Smooth muscle cell (in vitro differentiated cells): ENCODE measurements at regions not wholly inside any gene's neighbourhood (a gene's known extent, or its start where the extent isn't known, plus 50 kb on each side); places are given as distances from the start of the nearest gene placed in this dataset.

Experiments
- DNase-seq: peaks from one replicate; lab custom pipeline; 2025; ENCODE audit not compliant: unreplicated experiment; lab: John Stamatoyannopoulos, UW
- H2AFZ ChIP-seq: fragments of 200-600 bp; sonication (generic); 2 replicates; pipeline ENCODE4 v1.6.0; 2016; ENCODE audit warnings: antibody characterized with exemption, low read depth, mild to moderate bottlenecking
- H3F3A ChIP-seq: fragments of 200-600 bp; sonication (generic); 2 replicates; pipeline ENCODE4 v1.6.0; 2017; ENCODE audit warnings: antibody characterized with exemption, low read depth
- H3K27ac ChIP-seq: fragments of 200-600 bp; sonication (generic); 2 replicates; pipeline ENCODE4 v1.5.1; 2016; ENCODE audit warnings: low read depth, mild to moderate bottlenecking
- H3K27me3 ChIP-seq: fragments of 200-600 bp; sonication (generic); 2 replicates; pipeline ENCODE4 v1.6.1; 2016; ENCODE audit warnings: low read depth, mild to moderate bottlenecking
- H3K36me3 ChIP-seq: fragments of 200-600 bp; sonication (generic); 2 replicates; pipeline ENCODE4 v1.5.1; 2016; ENCODE audit warnings: low read depth
- H3K4me1 ChIP-seq: fragments of 200-600 bp; sonication (generic); 2 replicates; pipeline ENCODE4 v1.5.1; 2016; ENCODE audit warnings: low read depth
- H3K4me2 ChIP-seq: fragments of 200-600 bp; sonication (generic); 2 replicates; pipeline ENCODE4 v1.6.0; 2016; ENCODE audit warnings: mild to moderate bottlenecking
- H3K4me3 ChIP-seq: fragments of 200-600 bp; sonication (generic); 2 replicates; pipeline ENCODE4 v1.5.1; 2016; ENCODE audit warnings: mild to moderate bottlenecking
- H3K79me2 ChIP-seq: fragments of 200-600 bp; sonication (generic); 2 replicates; pipeline ENCODE4 v1.6.0; 2016; ENCODE audit warnings: low read depth, mild to moderate bottlenecking
- H3K9ac ChIP-seq: fragments of 200-600 bp; sonication (generic); 2 replicates; pipeline ENCODE4 v1.6.0; 2016; ENCODE audit warnings: low read depth
- H3K9me3 ChIP-seq: fragments of 200-600 bp; sonication (generic); replicated peaks from 2 replicates; pipeline ENCODE4 v1.5.1; 2016; ENCODE audit warnings: low read depth
- H4K20me1 ChIP-seq: fragments of 200-600 bp; sonication (generic); 2 replicates; pipeline ENCODE4 v1.6.0; 2016; ENCODE audit warnings: low read depth
- CTCF ChIP-seq: fragments of 200-600 bp; sonication (generic); IDR thresholded peaks from 2 replicates; pipeline ENCODE4 v1.5.1; 2017; ENCODE audit warnings: borderline replicate concordance, mild to moderate bottlenecking, antibody characterized with exemption; ENCODE audit not compliant: insufficient read depth, poor library complexity, severe bottlenecking
- WGBS: methylation state at CpG from one replicate; pipeline ENCODE4 v1.1.7; 2016; ENCODE audit warnings: low lambda C conversion rate; 5-methylcytosine and 5-hydroxymethylcytosine counted together

GRCh38 chr1:102099916-102100315 is 103.2 kb upstream of the OLFM3 start:
- Histone ChIP-seq H3K9ac (no peak overlapping the region), H3K27ac (no peak overlapping the region), H3K36me3 (no peaks in the 10 kb centered on the region), H3F3A (no peaks in the 10 kb centered on the region), H3K9me3 (no peaks in the 10 kb centered on the region), H4K20me1 (no peaks in the 10 kb centered on the region), H3K79me2 (no peaks in the 10 kb centered on the region), H2AFZ (no peak overlapping the region), H3K4me1 (peaks cover 16% of the 10 kb centered on the region), H3K27me3 (no peaks in the 10 kb centered on the region), H3K4me3 (no peak overlapping the region), H3K4me2 (no peak overlapping the region)
- 87% methylated on average over 4 of the region's 4 CpGs for WGBS
- DNase-seq, result no peak
- no peak for TF ChIP-seq CTCF

- H4K20me1 ChIP-seq, result no peaks in the 10 kb centered on the region
- peaks cover 8% of the 10 kb centered on the region for H3K4me1 ChIP-seq
- no peak overlapping the region for H3K4me2 ChIP-seq
- peak overlapping the region; percentile 52 for H3K27ac ChIP-seq
- no peak overlapping the region for H3K4me3 ChIP-seq
- no peaks in the 10 kb centered on the region for H3F3A ChIP-seq
- TF ChIP-seq CTCF, result no peak
- no peaks in the 10 kb centered on the region for H3K36me3 ChIP-seq
- H3K27me3 ChIP-seq, result no peaks in the 10 kb centered on the region
- DNase-seq, result no peak
- H2AFZ ChIP-seq, result no peak overlapping the region
- no peaks in the 10 kb centered on the region for H3K79me2 ChIP-seq
- no peak overlapping the region for H3K9ac ChIP-seq
- 73% methylated on average over 3 of the region's 3 CpGs for WGBS
- no peaks in the 10 kb centered on the region for H3K9me3 ChIP-seq
These were observed 101.8 kb upstream of the OLFM3 start for GRCh38 chr1:102098536-102098935.

GRCh38 chr1:102098081-102098480 is 101.4 kb upstream of the OLFM3 start:
- Histone ChIP-seq H3K4me2 (no peak overlapping the region), H3K4me3 (no peak overlapping the region), H3K79me2 (no peaks in the 10 kb centered on the region), H3K9ac (no peak overlapping the region), H3K36me3 (no peaks in the 10 kb centered on the region), H3F3A (no peaks in the 10 kb centered on the region), H3K27ac (peak overlapping the region; percentile 52), H3K27me3 (no peaks in the 10 kb centered on the region), H3K9me3 (no peaks in the 10 kb centered on the region), H4K20me1 (no peaks in the 10 kb centered on the region), H3K4me1 (peaks cover 9% of the 10 kb centered on the region), H2AFZ (no peak overlapping the region)
- no peak for TF ChIP-seq CTCF
- DNase-seq, result no peak
- 65% methylated on average over 4 of the region's 4 CpGs for WGBS

- Histone ChIP-seq H3F3A (no peaks in the 10 kb centered on the region), H3K4me2 (no peak overlapping the region), H3K4me1 (peaks cover 7% of the 10 kb centered on the region), H3K79me2 (no peaks in the 10 kb centered on the region), H3K27me3 (no peaks in the 10 kb centered on the region), H3K36me3 (no peaks in the 10 kb centered on the region), H3K9ac (no peak overlapping the region), H4K20me1 (no peaks in the 10 kb centered on the region), H3K4me3 (no peak overlapping the region), H3K9me3 (no peaks in the 10 kb centered on the region), H2AFZ (no peak overlapping the region), H3K27ac (peak overlapping the region; percentile 52)
- no peak for TF ChIP-seq CTCF
- no peak for DNase-seq
These were observed 100.7 kb upstream of the OLFM3 start for GRCh38 chr1:102097451-102097850.
